ENCODE measurements at regions not wholly inside any gene's neighbourhood (a gene's known extent, or its start where the extent isn't known, plus 50 kb on each side); places are given as distances from the start of the nearest gene placed in this dataset.

DNA sequence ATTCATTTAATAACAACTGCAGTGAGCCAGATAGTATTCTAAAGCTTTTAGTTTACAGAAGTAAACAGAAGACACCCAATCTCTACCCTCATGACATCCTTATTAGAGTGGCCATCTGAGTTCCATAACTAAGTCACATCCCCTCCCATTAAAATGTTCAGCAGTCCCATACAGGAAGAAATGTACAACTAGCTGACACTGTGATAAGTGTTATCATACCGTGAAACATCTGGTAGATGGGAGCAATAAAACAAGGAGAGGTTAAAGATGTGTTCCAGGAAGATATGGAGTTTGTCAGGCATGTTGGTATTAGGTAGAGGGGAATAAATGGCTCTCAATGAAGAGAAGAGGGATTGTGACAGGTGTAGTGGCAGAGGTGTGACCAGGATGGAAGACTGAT lies 60.5 kb upstream of the CAV2 start:
- H3K4me1 Mint-ChIP-seq (ENCODE audit: low read depth), result no peaks in the 10 kb centered on the region
- no peak overlapping the region for H3K4me3 Mint-ChIP-seq (ENCODE audit: low read depth)
- no peak overlapping the region for H3K27ac Mint-ChIP-seq
- TF ChIP-seq CTCF (IDR thresholded peaks at IDR 0.05; ENCODE audit: unreplicated experiment), result no peak
- H3K27me3 Mint-ChIP-seq, result no peaks in the 10 kb centered on the region
- H3K9me3 Mint-ChIP-seq (ENCODE audit: low read depth), result no peaks in the 10 kb centered on the region
- DNase-seq (ENCODE audit: low spot score, unreplicated experiment), result no peak
- no peaks in the 10 kb centered on the region for H3K36me3 Mint-ChIP-seq (ENCODE audit: insufficient read depth)

- H3K9me3 Mint-ChIP-seq (ENCODE audit: low read depth), result no peaks in the 10 kb centered on the region
- no peak for DNase-seq (ENCODE audit: low spot score, unreplicated experiment)
- no peak overlapping the region for H3K4me3 Mint-ChIP-seq (ENCODE audit: low read depth)
- H3K4me1 Mint-ChIP-seq (ENCODE audit: low read depth), result no peaks in the 10 kb centered on the region
- H3K27ac Mint-ChIP-seq, result no peak overlapping the region
- no peaks in the 10 kb centered on the region for H3K27me3 Mint-ChIP-seq
- no peak for TF ChIP-seq CTCF (IDR thresholded peaks at IDR 0.05; ENCODE audit: unreplicated experiment)
- no peaks in the 10 kb centered on the region for H3K36me3 Mint-ChIP-seq (ENCODE audit: insufficient read depth)
Measured at GRCh38 chr7:116439841-116440549, 59.5 kb upstream of the CAV2 start.

DNA sequence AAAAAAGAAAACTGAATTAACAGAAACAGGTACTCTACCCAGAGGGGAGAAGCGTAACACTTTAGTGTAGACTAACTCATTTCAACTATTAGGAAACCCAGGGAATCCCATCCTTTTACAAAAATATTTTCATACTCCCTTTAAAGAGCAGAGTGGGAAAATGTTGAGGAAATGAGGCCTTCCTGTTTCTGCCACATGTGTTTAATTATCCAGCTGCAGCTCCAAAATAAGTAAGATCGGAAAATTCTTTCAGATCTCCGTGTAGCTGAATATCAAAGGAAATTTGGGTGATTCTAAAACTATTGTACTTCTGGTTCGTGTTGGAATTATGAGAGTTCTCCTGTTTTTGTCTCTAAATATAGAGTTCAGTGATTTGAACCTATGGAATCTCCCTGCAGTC lies 58.0 kb upstream of the CAV2 start:
- Mint-ChIP-seq H3K27me3 (no peaks in the 10 kb centered on the region), H3K4me1 (ENCODE audit: low read depth) (no peaks in the 10 kb centered on the region), H3K27ac (no peak overlapping the region), H3K4me3 (ENCODE audit: low read depth) (no peak overlapping the region), H3K9me3 (ENCODE audit: low read depth) (no peaks in the 10 kb centered on the region), H3K36me3 (ENCODE audit: insufficient read depth) (no peaks in the 10 kb centered on the region)
- no peak for DNase-seq (ENCODE audit: low spot score, unreplicated experiment)
- TF ChIP-seq CTCF (IDR thresholded peaks at IDR 0.05; ENCODE audit: unreplicated experiment), result no peak

GRCh38 chr7:116443101-116443523 lies 56.4 kb upstream of the CAV2 start:
- DNase-seq (ENCODE audit: low spot score, unreplicated experiment), result no peak
- H3K27me3 Mint-ChIP-seq, result no peaks in the 10 kb centered on the region
- H3K9me3 Mint-ChIP-seq (ENCODE audit: low read depth), result no peaks in the 10 kb centered on the region
- no peak overlapping the region for H3K4me3 Mint-ChIP-seq (ENCODE audit: low read depth)
- H3K4me1 Mint-ChIP-seq (ENCODE audit: low read depth), result peaks cover 3% of the 10 kb centered on the region
- no peak for TF ChIP-seq CTCF (IDR thresholded peaks at IDR 0.05; ENCODE audit: unreplicated experiment)
- no peaks in the 10 kb centered on the region for H3K36me3 Mint-ChIP-seq (ENCODE audit: insufficient read depth)
- no peak overlapping the region for H3K27ac Mint-ChIP-seq

DNA sequence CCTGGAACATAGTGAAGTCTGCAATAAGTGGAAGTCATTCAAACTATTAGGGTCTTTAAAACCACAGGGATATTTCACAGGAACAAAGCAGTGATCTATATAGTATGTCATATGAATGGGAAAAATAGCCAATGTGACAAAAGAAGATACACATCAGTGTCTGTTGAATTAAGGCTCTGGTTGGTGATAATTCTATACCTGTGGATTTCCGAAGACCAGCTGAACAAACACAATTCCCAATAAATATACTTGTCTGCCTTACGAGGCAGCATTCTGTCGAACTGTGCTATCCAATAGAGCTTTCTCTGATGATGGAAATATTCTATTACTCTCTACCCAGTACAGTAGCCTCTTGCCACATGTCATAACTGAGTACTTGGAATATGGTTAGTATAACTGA lies 55.9 kb upstream of the CAV2 start:
- H3K27me3 Mint-ChIP-seq, result no peaks in the 10 kb centered on the region
- no peak overlapping the region for H3K4me3 Mint-ChIP-seq (ENCODE audit: low read depth)
- H3K36me3 Mint-ChIP-seq (ENCODE audit: insufficient read depth), result no peaks in the 10 kb centered on the region
- H3K27ac Mint-ChIP-seq, result no peak overlapping the region
- no peak for TF ChIP-seq CTCF (IDR thresholded peaks at IDR 0.05; ENCODE audit: unreplicated experiment)
- H3K9me3 Mint-ChIP-seq (ENCODE audit: low read depth), result no peaks in the 10 kb centered on the region
- peaks cover 3% of the 10 kb centered on the region for H3K4me1 Mint-ChIP-seq (ENCODE audit: low read depth)
- no peak for DNase-seq (ENCODE audit: low spot score, unreplicated experiment)
